H9 (cell line): ENCODE measurements at regions not wholly inside any gene's neighbourhood (a gene's known extent, or its start where the extent isn't known, plus 50 kb on each side); places are given as distances from the start of the nearest gene placed in this dataset.
"Not testable (repeated sequence)": the region's sequence is repeated elsewhere in the genome, so short reads cannot be mapped to it uniquely, and the experiment has no call there.

Source experiments
- DNase-seq: peaks from one replicate; pipeline ENCODE4 v3.0.0-alpha.2; 2017
- H2AFZ ChIP-seq: one replicate; pipeline ENCODE4 v1.6.1; 2013; ENCODE audit warnings: mild to moderate bottlenecking, low read length, control low read depth, moderate library complexity
- H2AK5ac ChIP-seq: 2 replicates; pipeline ENCODE4 v1.6.1; 2013; ENCODE audit warnings: low read length, control low read depth, mixed read lengths; ENCODE audit not compliant: insufficient read length
- H2BK120ac ChIP-seq: one replicate; pipeline ENCODE4 v1.6.1; 2013; ENCODE audit warnings: low read depth, mild to moderate bottlenecking, low read length, control low read depth, inconsistent platforms; ENCODE audit not compliant: poor library complexity, severe bottlenecking
- H2BK12ac ChIP-seq: 2 replicates; pipeline ENCODE4 v1.6.1; 2013; ENCODE audit warnings: low read length, control low read depth, mixed read lengths, low read depth; ENCODE audit not compliant: insufficient read length
- H2BK15ac ChIP-seq: 2 replicates; pipeline ENCODE4 v1.6.1; 2013; ENCODE audit warnings: low read depth, low read length, control low read depth
- H2BK20ac ChIP-seq: one replicate; pipeline ENCODE4 v1.6.1; 2013; ENCODE audit warnings: low read depth, mild to moderate bottlenecking, low read length, control low read depth, inconsistent platforms; ENCODE audit not compliant: poor library complexity, severe bottlenecking
- H2BK5ac ChIP-seq: 2 replicates; pipeline ENCODE4 v1.6.1; 2013; ENCODE audit warnings: low read length, control low read depth, mixed read lengths; ENCODE audit not compliant: insufficient read length
- H3K14ac ChIP-seq: 2 replicates; pipeline ENCODE4 v1.6.1; 2013; ENCODE audit warnings: low read length, control low read depth; ENCODE audit not compliant: insufficient read depth
- H3K18ac ChIP-seq: 2 replicates; pipeline ENCODE4 v1.6.1; 2013; ENCODE audit warnings: low read depth, mild to moderate bottlenecking, mixed read lengths, low read length, control low read depth; ENCODE audit not compliant: insufficient read length
- H3K23ac ChIP-seq: 2 replicates; pipeline ENCODE4 v1.6.1; 2013; ENCODE audit warnings: low read length, control low read depth, mixed read lengths, low read depth; ENCODE audit not compliant: insufficient read length
- H3K23me2 ChIP-seq: 2 replicates; pipeline ENCODE4 v1.6.1; 2013; ENCODE audit warnings: low read depth, mild to moderate bottlenecking, mixed read lengths, low read length, control low read depth; ENCODE audit not compliant: insufficient read length, poor library complexity, severe bottlenecking
- H3K27ac ChIP-seq: 2 replicates; pipeline ENCODE4 v1.5.1; 2013; ENCODE audit warnings: low read length, control low read depth, mixed read lengths, low read depth; ENCODE audit not compliant: insufficient read length
- H3K27me3 ChIP-seq: 2 replicates; pipeline ENCODE4 v1.6.1; 2013; ENCODE audit warnings: low read length, control low read depth, inconsistent platforms; ENCODE audit not compliant: insufficient read depth
- H3K4ac ChIP-seq: 2 replicates; pipeline ENCODE4 v1.6.1; 2013; ENCODE audit warnings: low read depth, mild to moderate bottlenecking, control low read depth, inconsistent platforms, low read length, moderate library complexity
- H3K4me1 ChIP-seq: 2 replicates; pipeline ENCODE4 v1.6.1; 2013; ENCODE audit warnings: low read length, control low read depth, inconsistent platforms; ENCODE audit not compliant: insufficient read depth
- H3K4me2 ChIP-seq: 2 replicates; pipeline ENCODE4 v1.6.1; 2013; ENCODE audit warnings: low read length, control low read depth, mixed read lengths; ENCODE audit not compliant: insufficient read length, insufficient read depth
- H3K56ac ChIP-seq: 2 replicates; pipeline ENCODE4 v1.6.1; 2013; ENCODE audit warnings: low read depth, mild to moderate bottlenecking, mixed read lengths, low read length, control low read depth; ENCODE audit not compliant: insufficient read length
- H3K79me1 ChIP-seq: 2 replicates; pipeline ENCODE4 v1.6.1; 2013; ENCODE audit warnings: low read depth, mild to moderate bottlenecking, moderate library complexity, low read length, control low read depth, inconsistent platforms; ENCODE audit not compliant: insufficient read depth, poor library complexity, severe bottlenecking
- H3K79me2 ChIP-seq: 2 replicates; pipeline ENCODE4 v1.6.1; 2013; ENCODE audit warnings: low read length, control low read depth, inconsistent platforms; ENCODE audit not compliant: insufficient read depth
- H3K9ac ChIP-seq: 2 replicates; pipeline ENCODE4 v1.6.1; 2013; ENCODE audit warnings: low read length, control low read depth, mixed read lengths; ENCODE audit not compliant: insufficient read length; ENCODE audit errors: extremely low read depth
- H3K9me3 ChIP-seq: one replicate; pipeline ENCODE4 v1.6.1; 2013; ENCODE audit warnings: low read depth, low read length, inconsistent platforms; ENCODE audit not compliant: control insufficient read depth
- H3T11ph ChIP-seq: one replicate; pipeline ENCODE4 v1.6.1; 2013; ENCODE audit warnings: mild to moderate bottlenecking, low read length, control low read depth, inconsistent platforms
- H4K20me1 ChIP-seq: one replicate; pipeline ENCODE4 v1.6.1; 2013; ENCODE audit not compliant: control insufficient read depth, insufficient read length, insufficient read depth
- H4K5ac ChIP-seq: 2 replicates; pipeline ENCODE4 v1.6.1; 2013; ENCODE audit warnings: low read depth, mild to moderate bottlenecking, mixed read lengths, low read length, control low read depth; ENCODE audit not compliant: insufficient read length
- H4K8ac ChIP-seq: replicated peaks from 2 replicates; pipeline ENCODE4 v1.6.1; 2013; ENCODE audit warnings: low read length, control low read depth, mixed read lengths, low read depth; ENCODE audit not compliant: insufficient read length
- H4K91ac ChIP-seq: 2 replicates; pipeline ENCODE4 v1.6.1; 2013; ENCODE audit warnings: low read depth, mild to moderate bottlenecking, moderate library complexity, mixed read lengths, low read length, control low read depth; ENCODE audit not compliant: insufficient read length
- H3K27ac Mint-ChIP-seq, 3 experiments: 2 replicates in 2 of 3; 3 replicates in 1 of 3; pipeline ENCODE4 v1.8.0; 2020 to 2021; ENCODE audit warnings: mixed read lengths in 3 of 3, mild to moderate bottlenecking in 1 of 3, moderate library complexity in 1 of 3
- H3K27me3 Mint-ChIP-seq: 2 replicates; pipeline ENCODE4 v1.8.0; 2021; ENCODE audit warnings: low read depth, mild to moderate bottlenecking, moderate library complexity, mixed read lengths
- H3K36me3 Mint-ChIP-seq, 3 experiments: 2 replicates in 2 of 3; 3 replicates in 1 of 3; pipeline ENCODE4 v1.8.0; 2020 to 2021; ENCODE audit warnings: low read depth in 3 of 3, mixed read lengths in 3 of 3; ENCODE audit not compliant: insufficient read depth in 1 of 3
- H3K4me1 Mint-ChIP-seq, 2 experiments: 2 replicates each; pipeline ENCODE4 v1.8.0; 2020; ENCODE audit warnings: mixed read lengths in 2 of 2
- H3K4me3 Mint-ChIP-seq, 2 experiments: 2 replicates in 1 of 2; 3 replicates in 1 of 2; pipeline ENCODE4 v1.8.0; 2020 to 2021; ENCODE audit warnings: mild to moderate bottlenecking in 2 of 2, mixed read lengths in 2 of 2, moderate library complexity in 1 of 2
- H3K9me3 Mint-ChIP-seq, 2 experiments: 2 replicates in 1 of 2; 3 replicates in 1 of 2; pipeline ENCODE4 v1.8.0; 2020; ENCODE audit warnings: mild to moderate bottlenecking in 2 of 2, mixed read lengths in 2 of 2, moderate library complexity in 1 of 2
- WGBS: extraction: QIAGEN DNeasy Blood & Tissue Kit; methylation state at CpG from one replicate; pipeline ENCODE4 v1.1.7; 2013; ENCODE audit warnings: missing lambda C conversion rate, low lambda C conversion rate, mixed read lengths; ENCODE audit not compliant: insufficient read length; ENCODE audit errors: extremely low coverage; 5-methylcytosine and 5-hydroxymethylcytosine counted together
- TF ChIP-seq, protein P1 (sequence below): fragments of 200-600 bp; sonication (generic); conservative IDR thresholded peaks from 3 replicates; pipeline ENCODE4 v1.8.0; 2021; ENCODE audit warnings: antibody characterized with exemption, mild to moderate bottlenecking

DNA sequence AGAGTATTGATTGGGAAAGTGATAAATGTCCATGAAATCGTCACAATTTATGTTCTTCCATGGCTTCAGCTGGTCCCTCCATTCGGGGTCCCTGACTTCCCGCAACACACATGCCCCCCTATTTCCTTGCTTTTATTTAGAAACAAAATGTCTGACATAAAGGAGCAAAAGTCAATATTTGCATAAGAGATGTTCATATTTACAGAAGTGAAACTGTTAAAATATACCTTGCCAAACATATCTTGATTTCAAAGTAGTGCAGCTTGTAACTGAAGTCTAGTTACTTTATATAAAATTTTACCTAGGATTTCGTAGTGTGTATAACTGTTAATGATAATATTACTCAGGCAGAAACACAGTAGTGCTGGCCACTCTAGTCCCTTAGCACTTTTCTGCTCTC lies 548.9 kb upstream of the ADGRB3 start:
- Mint-ChIP-seq H3K4me3 (no peak overlapping the region), H3K27ac (no peak overlapping the region), H3K27me3 (no peaks in the 10 kb centered on the region), H3K4me1 (0 out of 4 replicates have a peak, but pooled peaks cover 0 to 2% of the 10 kb centered on the region in 2 experiments), H3K36me3 (peaks cover 8 to 17% (median 9%) of the 10 kb centered on the region in 3 experiments), H3K9me3 (peaks cover 10 to 15% of the 10 kb centered on the region in 2 experiments)
- H3K23me2 ChIP-seq = no peaks in the 10 kb centered on the region
- H3K4ac ChIP-seq = no peak overlapping the region
- H4K20me1 ChIP-seq = no peaks in the 10 kb centered on the region
- DNase-seq = no peak
- H3K4me1 ChIP-seq = no peaks in the 10 kb centered on the region
- no CpG with 5 or more reads among the region's 4 CpGs for WGBS
- H3K9ac ChIP-seq = no peak overlapping the region
- H2BK5ac ChIP-seq = no peak overlapping the region
- H3K18ac ChIP-seq = no peak overlapping the region
- H2AK5ac ChIP-seq = no peak overlapping the region
- H4K91ac ChIP-seq = no peak overlapping the region
- H2AFZ ChIP-seq = no peak overlapping the region
- H4K5ac ChIP-seq = no peak overlapping the region
- no peak overlapping the region for H2BK120ac ChIP-seq
- H3K56ac ChIP-seq = no peak overlapping the region
- H2BK15ac ChIP-seq = no peak overlapping the region
- H4K8ac ChIP-seq = no peak overlapping the region
- TF ChIP-seq, protein P1, sequence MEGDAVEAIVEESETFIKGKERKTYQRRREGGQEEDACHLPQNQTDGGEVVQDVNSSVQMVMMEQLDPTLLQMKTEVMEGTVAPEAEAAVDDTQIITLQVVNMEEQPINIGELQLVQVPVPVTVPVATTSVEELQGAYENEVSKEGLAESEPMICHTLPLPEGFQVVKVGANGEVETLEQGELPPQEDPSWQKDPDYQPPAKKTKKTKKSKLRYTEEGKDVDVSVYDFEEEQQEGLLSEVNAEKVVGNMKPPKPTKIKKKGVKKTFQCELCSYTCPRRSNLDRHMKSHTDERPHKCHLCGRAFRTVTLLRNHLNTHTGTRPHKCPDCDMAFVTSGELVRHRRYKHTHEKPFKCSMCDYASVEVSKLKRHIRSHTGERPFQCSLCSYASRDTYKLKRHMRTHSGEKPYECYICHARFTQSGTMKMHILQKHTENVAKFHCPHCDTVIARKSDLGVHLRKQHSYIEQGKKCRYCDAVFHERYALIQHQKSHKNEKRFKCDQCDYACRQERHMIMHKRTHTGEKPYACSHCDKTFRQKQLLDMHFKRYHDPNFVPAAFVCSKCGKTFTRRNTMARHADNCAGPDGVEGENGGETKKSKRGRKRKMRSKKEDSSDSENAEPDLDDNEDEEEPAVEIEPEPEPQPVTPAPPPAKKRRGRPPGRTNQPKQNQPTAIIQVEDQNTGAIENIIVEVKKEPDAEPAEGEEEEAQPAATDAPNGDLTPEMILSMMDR = no peak
- no peak overlapping the region for H3K27ac ChIP-seq
- no peaks in the 10 kb centered on the region for H3K79me1 ChIP-seq
- no peak overlapping the region for H3K4me2 ChIP-seq
- H2BK20ac ChIP-seq = no peak overlapping the region
- no peaks in the 10 kb centered on the region for H3K79me2 ChIP-seq
- no peak overlapping the region for H3T11ph ChIP-seq
- H3K23ac ChIP-seq = no peak overlapping the region
- no peaks in the 10 kb centered on the region for H3K27me3 ChIP-seq
- H3K14ac ChIP-seq = no peak overlapping the region
- no peaks in the 10 kb centered on the region for H3K9me3 ChIP-seq
- no peak overlapping the region for H2BK12ac ChIP-seq

DNA sequence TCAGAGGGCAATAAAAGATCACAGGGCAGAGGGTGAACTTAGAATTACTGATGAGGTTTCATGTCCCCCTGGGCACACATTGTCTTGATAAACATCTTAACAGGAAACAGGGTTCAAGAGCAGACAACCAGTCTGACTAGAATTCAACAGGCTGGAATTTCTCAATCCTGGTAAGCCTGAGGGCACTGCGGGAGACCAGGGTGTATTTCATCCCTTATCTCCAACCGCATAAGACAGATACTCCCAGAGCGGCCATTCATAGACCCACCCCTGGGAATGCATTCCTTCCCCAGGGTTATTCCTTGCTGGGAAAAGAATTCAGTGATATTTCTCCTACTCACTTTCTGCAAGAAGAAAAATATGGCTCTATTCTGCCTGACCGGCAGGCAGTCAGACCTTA lies 549.5 kb upstream of the ADGRB3 start:
- H3K27me3 ChIP-seq, H3K27ac ChIP-seq, H4K91ac ChIP-seq, H4K5ac ChIP-seq, H3K27me3 Mint-ChIP-seq, H2AK5ac ChIP-seq, H3K14ac ChIP-seq, H3K9me3 ChIP-seq, H3K4ac ChIP-seq, H2BK5ac ChIP-seq, H3K4me2 ChIP-seq, H4K20me1 ChIP-seq, H3K4me1 Mint-ChIP-seq, H3K23me2 ChIP-seq, H2BK120ac ChIP-seq, H2BK12ac ChIP-seq, H4K8ac ChIP-seq, H3K27ac Mint-ChIP-seq, H2BK20ac ChIP-seq, H3K56ac ChIP-seq, H2BK15ac ChIP-seq, H3K4me1 ChIP-seq, H3K23ac ChIP-seq, H3K79me1 ChIP-seq, H3K9ac ChIP-seq, H3K79me2 ChIP-seq, H3K4me3 Mint-ChIP-seq, DNase-seq, H2AFZ ChIP-seq, H3T11ph ChIP-seq, H3K18ac ChIP-seq: not testable (repeated sequence)
- Mint-ChIP-seq H3K36me3 (peaks cover 8 to 17% (median 9%) of the 10 kb centered on the region in 3 experiments), H3K9me3 (peaks cover 10 to 15% of the 10 kb centered on the region in 2 experiments)
- no CpG with 5 or more reads among the region's 4 CpGs for WGBS
